Stimulated activated CD4-positive, alpha-beta T cell treated with anti-CD3 and anti-CD28 coated beads, Interleukin-15, amount 100 ng/mL, for 24 hours (primary cell): ENCODE measurements at regions not wholly inside any gene's neighbourhood (a gene's known extent, or its start where the extent isn't known, plus 50 kb on each side); places are given as distances from the start of the nearest gene placed in this dataset.

Experiments used
- DNase-seq: peaks from one replicate; pipeline ENCODE4 v3.0.0-alpha.2; 2020

GRCh38 chr3:187906416-187906815 lies 161.1 kb upstream of the BCL6 start:
- DNase-seq, result no peak

- DNase-seq, result no peak
Observed at GRCh38 chr3:187906920-187907319, 161.7 kb upstream of the BCL6 start.

GRCh38 chr3:187909866-187910265 lies 164.6 kb upstream of the BCL6 start:
- DNase-seq, result no peak

- DNase-seq, result no peak
Observed at GRCh38 chr3:187912007-187912406, 166.7 kb upstream of the BCL6 start.

- no peak for DNase-seq
Observed at GRCh38 chr3:187913617-187914033, 168.4 kb upstream of the BCL6 start.

- no peak for DNase-seq
Observed at GRCh38 chr3:187914231-187914630, 169.0 kb upstream of the BCL6 start.

- DNase-seq, result no peak
Observed at GRCh38 chr3:187916072-187916471, 170.8 kb upstream of the BCL6 start.

GRCh38 chr3:187918081-187918644 lies 172.9 kb upstream of the BCL6 start:
- DNase-seq, result no peak

- DNase-seq, result peak; percentile 72
Observed at GRCh38 chr3:187919048-187919447, 173.8 kb upstream of the BCL6 start.

GRCh38 chr3:187919544-187919943 lies 174.3 kb upstream of the BCL6 start:
- DNase-seq, result peak; percentile 50

- DNase-seq, result no peak
Observed at GRCh38 chr3:187920030-187920429, 174.8 kb upstream of the BCL6 start.

- no peak for DNase-seq
Observed at GRCh38 chr3:187920913-187921312, 175.6 kb upstream of the BCL6 start.

- DNase-seq, result no peak
Observed at GRCh38 chr3:187921391-187922074, 176.3 kb upstream of the BCL6 start.

GRCh38 chr3:187922704-187923416 lies 177.6 kb upstream of the BCL6 start:
- DNase-seq, result peak; percentile 55

GRCh38 chr3:187924651-187925050 lies 179.4 kb upstream of the BCL6 start:
- DNase-seq, result no peak

GRCh38 chr3:187925326-187925725 lies 180.1 kb upstream of the BCL6 start:
- no peak for DNase-seq

- peak; percentile 33 for DNase-seq
Observed at GRCh38 chr3:187926620-187927019, 181.4 kb upstream of the BCL6 start.

- DNase-seq, result no peak
Observed at GRCh38 chr3:187927565-187927964, 182.3 kb upstream of the BCL6 start.

GRCh38 chr3:187929112-187929816 lies 184.0 kb upstream of the BCL6 start:
- DNase-seq, result peak; percentile 44

GRCh38 chr3:187930021-187930420 lies 184.8 kb upstream of the BCL6 start:
- DNase-seq, result no peak

GRCh38 chr3:187931101-187931500 lies 185.8 kb upstream of the BCL6 start:
- DNase-seq, result no peak

- DNase-seq, result no peak
Observed at GRCh38 chr3:187931770-187932278, 186.6 kb upstream of the BCL6 start.

- DNase-seq, result no peak
Observed at GRCh38 chr3:187932530-187932929, 187.3 kb upstream of the BCL6 start.
